Right cardiac atrium (tissue), 5 donors: ENCODE measurements at regions not wholly inside any gene's neighbourhood (a gene's known extent, or its start where the extent isn't known, plus 50 kb on each side); places are given as distances from the start of the nearest gene placed in this dataset.
"Not testable (repeated sequence)": the region's sequence is repeated elsewhere in the genome, so short reads cannot be mapped to it uniquely, and the experiment has no call there.

Source experiments
- ATAC-seq, 2 donors: fragments of 200-7000 bp; cut with Tn5 transposase; one replicate each; pipeline versions ENCODE4 v1.8.0 to v1.9.1; 2020; ENCODE audit warnings: moderate library complexity in 2 of 2, mild to moderate bottlenecking in 1 of 2
- DNase-seq, 3 donors: peaks; one replicate each; pipeline ENCODE4 v3.0.0-alpha.2; 2020
- H3K27ac ChIP-seq: one replicate; pipeline ENCODE4 v1.5.1; 2013; ENCODE audit warnings: mild to moderate bottlenecking, low read length, control low read depth, moderate library complexity
- H3K27me3 ChIP-seq: one replicate; pipeline ENCODE4 v1.6.1; 2013; ENCODE audit not compliant: control insufficient read depth, insufficient read depth
- H3K4me1 ChIP-seq: one replicate; pipeline ENCODE4 v1.6.1; 2013; ENCODE audit warnings: low read length; ENCODE audit not compliant: control insufficient read depth, insufficient read depth
- H3K4me3 ChIP-seq: one replicate; pipeline ENCODE4 v1.5.1; 2013; ENCODE audit warnings: low read length, control low read depth
- H3K9me3 ChIP-seq: one replicate; pipeline ENCODE4 v1.6.1; 2013; ENCODE audit warnings: low read length; ENCODE audit not compliant: control insufficient read depth
- WGBS: extraction: QIAGEN DNeasy Blood & Tissue Kit; methylation state at CpG from one replicate; pipeline ENCODE4 v1.1.7; 2013; 5-methylcytosine and 5-hydroxymethylcytosine counted together
- intact Hi-C, 4 donors: fragments of 100-400 bp; cut with DNase I; formaldehyde crosslinking; loops; one replicate each; pipeline versions ENCODE4 v1.11.0 to v1.14.0; 2022 to 2023
- donor health status: healthy with polysubstance abuse.
- donor health status: DM: no; HTN: yes; CAD: no.
- donor health status: DM: no; HTN: no; CAD: no.
- donor health status: DM: no; HTN: yes; CAD: no; lungs with severe emphysema.
- donor health status: DM: yes; HTN: yes; CAD: no.

DNA sequence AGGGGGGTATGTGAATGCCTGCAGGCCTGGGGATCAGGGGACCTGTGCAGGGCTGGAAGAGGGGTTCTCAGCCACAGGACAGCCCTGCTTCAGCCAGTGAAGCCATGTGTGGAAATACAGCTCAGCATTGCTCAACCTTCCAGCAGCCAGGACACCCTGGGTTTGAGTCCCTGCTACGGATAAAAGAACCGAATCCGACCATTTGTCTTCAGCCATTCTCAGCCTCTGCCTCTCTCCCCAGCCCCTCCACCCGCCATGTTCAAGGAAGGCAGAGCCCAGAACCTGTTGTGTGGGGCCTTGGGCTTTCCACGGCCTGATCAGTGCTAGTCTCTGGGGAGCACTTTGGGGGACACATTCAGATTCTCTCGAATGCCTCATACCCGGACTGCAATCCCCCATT, 337.5 kb downstream of the PREX1 start:
- DNase-seq = not testable (repeated sequence)

DNA sequence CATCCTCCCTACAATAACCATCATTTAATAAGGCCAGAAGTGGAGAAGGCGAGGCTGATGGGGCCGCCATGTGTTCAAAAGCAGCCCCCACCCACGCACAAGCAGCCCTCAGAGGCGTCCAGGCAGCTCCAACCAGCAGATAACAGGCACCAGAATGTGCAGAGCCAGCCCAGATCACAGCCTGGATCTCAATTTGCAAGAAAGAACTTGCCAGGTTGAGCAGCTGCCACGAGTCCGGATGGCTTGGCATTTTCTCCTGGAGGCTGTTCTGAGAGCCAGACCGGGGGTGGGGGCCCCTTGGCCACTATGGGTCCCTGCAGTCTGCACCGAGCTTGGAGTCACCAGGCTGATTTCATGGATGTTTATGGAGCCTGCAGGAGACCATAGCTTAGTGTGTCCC, 338.1 kb downstream of the PREX1 start:
- no peak overlapping the region for H3K4me3 ChIP-seq
- intact Hi-C loops = no loop called here
- no peaks in the 10 kb centered on the region for H3K4me1 ChIP-seq
- H3K9me3 ChIP-seq = no peaks in the 10 kb centered on the region
- WGBS = 39% methylated on average over 8 of the region's 8 CpGs
- no peaks in the 10 kb centered on the region for H3K27me3 ChIP-seq
- no peak for DNase-seq
- no peak for ATAC-seq
- no peak overlapping the region for H3K27ac ChIP-seq

More for the DNA sequence above, 337.5 kb downstream of the PREX1 start:
- H3K9me3 ChIP-seq, ATAC-seq, H3K27ac ChIP-seq, intact Hi-C loops, H3K27me3 ChIP-seq, H3K4me3 ChIP-seq, H3K4me1 ChIP-seq: not testable (repeated sequence)
- WGBS = 67% methylated on average over 7 of the region's 7 CpGs

DNA sequence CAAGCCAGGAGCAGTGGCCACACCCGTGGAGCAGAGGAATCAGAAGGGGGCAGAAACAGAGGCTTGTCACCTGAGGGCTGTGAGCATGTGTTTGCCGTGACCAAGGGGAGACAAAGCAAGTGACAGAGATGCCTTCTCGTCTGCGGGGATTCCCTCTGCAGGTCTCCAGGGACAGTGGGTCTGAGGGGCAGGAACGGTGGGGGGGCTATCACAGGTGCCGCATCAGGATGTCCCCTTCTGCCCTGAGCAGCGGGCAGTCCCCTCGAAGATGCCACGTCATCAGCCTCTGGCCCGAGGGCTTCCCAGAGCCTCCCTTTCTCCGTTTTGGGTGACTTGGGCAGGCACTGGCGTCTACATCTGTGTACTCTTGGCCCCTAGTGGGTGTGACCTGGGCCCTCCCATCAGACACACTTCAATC, 338.7 kb downstream of the PREX1 start:
- H3K27ac ChIP-seq = no peak overlapping the region
- no peaks in the 10 kb centered on the region for H3K27me3 ChIP-seq
- 81% methylated on average over 12 of the region's 12 CpGs for WGBS
- H3K4me1 ChIP-seq = no peaks in the 10 kb centered on the region
- ATAC-seq = no peak
- DNase-seq = no peak
- intact Hi-C loops = no loop called here
- no peaks in the 10 kb centered on the region for H3K9me3 ChIP-seq
- no peak overlapping the region for H3K4me3 ChIP-seq

DNA sequence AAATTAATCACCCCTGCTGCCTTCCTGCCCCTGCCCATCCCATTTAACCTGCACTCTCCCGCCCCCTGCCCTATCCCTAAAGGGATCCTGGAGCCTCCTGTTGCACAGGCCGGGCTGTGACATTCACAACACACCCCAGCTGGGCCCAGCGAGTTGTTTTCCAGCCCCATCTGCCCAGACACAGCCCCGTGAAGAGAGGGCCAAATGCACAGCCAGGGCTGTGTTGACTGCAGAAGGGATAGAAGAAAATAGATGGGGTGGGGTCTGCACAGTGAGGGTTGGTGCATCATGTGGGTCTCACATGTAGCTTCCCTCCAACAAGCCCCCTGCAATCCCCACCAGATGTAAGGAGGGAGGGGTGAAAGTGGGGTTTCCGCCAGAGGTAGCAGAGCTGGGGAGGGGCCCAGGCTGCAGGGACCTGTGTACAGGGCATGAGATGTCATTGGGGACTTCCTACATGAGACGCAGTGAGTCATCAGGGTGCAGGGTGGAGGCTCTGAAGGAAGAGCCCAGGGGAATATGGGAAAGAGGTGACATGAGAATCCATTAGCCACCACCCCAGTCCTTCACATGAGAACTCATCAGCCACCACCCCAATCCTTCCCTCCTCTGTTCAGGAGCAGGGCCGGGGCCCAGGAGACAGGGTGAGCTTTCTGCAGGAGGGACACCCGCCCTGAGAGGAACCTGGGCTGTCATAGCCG, 339.3 kb downstream of the PREX1 start:
- H3K27me3 ChIP-seq, intact Hi-C loops: not testable (repeated sequence)
- WGBS = 72% methylated on average over 9 of the region's 9 CpGs

DNA sequence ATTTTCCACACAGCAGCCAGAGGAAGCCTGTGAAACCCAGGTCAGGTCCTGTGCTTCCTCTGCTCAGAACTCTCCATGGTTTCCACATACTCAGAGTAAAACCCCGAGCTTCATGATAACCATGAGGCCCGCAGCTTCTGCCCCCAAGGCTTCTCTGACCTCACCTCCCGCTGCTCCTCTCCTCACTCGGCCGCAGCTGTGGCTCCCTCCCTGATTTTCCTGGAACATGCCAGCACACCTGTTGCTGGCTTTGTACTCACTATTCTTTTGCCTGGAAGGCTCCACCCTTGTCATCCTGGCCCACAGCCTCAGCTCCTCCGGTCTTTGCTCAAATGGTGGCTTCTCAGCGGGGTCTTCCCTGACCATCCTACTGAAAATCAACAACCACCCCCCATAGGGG, 341.7 kb downstream of the PREX1 start:
- no peaks in the 10 kb centered on the region for H3K4me1 ChIP-seq
- no peaks in the 10 kb centered on the region for H3K27me3 ChIP-seq
- no peak overlapping the region for H3K27ac ChIP-seq
- H3K9me3 ChIP-seq = no peaks in the 10 kb centered on the region
- H3K4me3 ChIP-seq = no peak overlapping the region
- DNase-seq = no peak
- intact Hi-C loops = no loop called here
- 68% methylated on average over 7 of the region's 7 CpGs for WGBS
- ATAC-seq = no peak

More for the DNA sequence above, 339.3 kb downstream of the PREX1 start:
- not testable (repeated sequence) for H3K27ac ChIP-seq, H3K9me3 ChIP-seq, ATAC-seq, H3K4me1 ChIP-seq, DNase-seq, H3K4me3 ChIP-seq

DNA sequence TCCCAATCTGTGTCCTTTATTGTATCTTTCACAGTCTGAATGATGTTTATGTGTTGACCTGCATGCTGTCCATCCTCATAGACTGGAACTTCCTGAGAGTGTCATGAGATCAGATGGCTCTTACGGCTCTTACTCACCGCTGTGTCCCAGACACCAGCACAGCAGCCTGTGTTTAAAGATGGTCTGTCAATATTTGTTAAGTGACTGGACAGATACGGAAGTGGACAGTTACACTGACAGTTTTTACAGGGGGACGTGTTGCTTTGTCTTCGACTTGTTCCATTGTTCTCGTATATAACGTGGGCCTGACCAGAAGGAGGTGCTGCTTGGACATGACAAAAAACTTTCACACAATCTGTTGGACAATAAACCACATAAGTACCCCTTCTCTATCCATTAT, 342.6 kb downstream of the PREX1 start:
- DNase-seq, H3K4me3 ChIP-seq, intact Hi-C loops, H3K27ac ChIP-seq, H3K4me1 ChIP-seq, H3K27me3 ChIP-seq, ATAC-seq, H3K9me3 ChIP-seq: not testable (repeated sequence)
- WGBS = 72% methylated on average over 7 of the region's 7 CpGs

DNA sequence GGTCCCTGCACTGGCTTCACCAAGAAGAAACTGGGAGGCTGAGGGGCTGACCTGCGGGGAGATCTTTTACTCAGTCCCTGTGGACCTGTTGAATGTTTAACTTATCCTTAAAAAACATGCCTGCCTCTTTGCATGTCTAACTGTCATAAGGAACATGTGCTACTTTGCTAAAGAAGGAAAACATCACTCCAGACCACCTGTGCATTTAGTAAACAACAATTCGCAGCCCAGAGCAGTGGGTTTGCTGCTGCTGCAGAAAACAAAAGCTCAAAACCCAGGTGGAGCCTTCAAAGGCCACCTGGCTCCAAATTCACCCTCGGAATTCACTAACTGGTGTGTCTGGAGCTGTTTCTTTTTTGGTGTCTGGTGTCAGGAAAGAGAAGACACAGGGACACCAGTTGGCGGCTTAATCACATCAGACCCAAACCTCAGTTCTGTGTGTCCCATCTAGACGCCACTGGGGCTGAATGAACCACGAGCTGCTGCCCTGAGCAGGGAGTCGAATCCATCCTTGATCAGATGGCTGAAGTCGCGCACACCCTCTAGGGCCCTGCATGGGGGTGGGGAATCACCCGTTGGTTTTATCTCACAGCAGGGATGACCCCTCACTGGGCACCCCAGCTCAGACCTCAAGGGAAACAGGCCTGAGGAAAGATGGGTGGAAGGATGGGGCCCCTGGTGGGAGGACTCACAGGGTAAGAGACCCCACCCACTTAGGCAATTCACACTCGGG, 344.3 kb downstream of the PREX1 start:
- no peaks in the 10 kb centered on the region for H3K27me3 ChIP-seq
- 71% methylated on average over 11 of the region's 11 CpGs for WGBS
- no peak for ATAC-seq

DNA sequence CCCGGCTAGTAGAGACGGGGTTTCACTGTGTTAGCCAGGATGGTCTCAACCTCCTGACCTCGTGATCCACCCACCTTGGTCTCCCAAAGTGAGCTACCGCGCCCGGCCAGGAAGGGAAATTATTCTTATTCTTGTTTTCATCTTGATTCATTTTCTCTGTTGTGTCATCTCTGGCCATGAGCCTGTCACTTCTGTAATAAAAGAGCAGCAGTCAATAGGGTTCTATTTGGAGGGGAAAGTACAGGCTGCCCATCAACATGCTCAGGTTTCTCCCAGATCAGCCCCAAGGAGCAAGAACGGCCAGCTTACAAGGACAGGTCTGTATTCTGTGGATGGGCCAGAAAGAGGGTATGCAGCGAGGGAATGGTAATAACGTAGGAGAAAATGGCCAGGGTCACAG, 345.0 kb downstream of the PREX1 start:
- H3K4me3 ChIP-seq = no peak overlapping the region
- ATAC-seq = no peak
- no peak overlapping the region for H3K27ac ChIP-seq
- H3K9me3 ChIP-seq = no peaks in the 10 kb centered on the region
- no peaks in the 10 kb centered on the region for H3K4me1 ChIP-seq
- WGBS = 88% methylated on average over 9 of the region's 9 CpGs
- intact Hi-C loops = no loop called here
- no peaks in the 10 kb centered on the region for H3K27me3 ChIP-seq
- no peak for DNase-seq

More for the DNA sequence above, 344.3 kb downstream of the PREX1 start:
- no peak for DNase-seq
- Histone ChIP-seq H3K9me3 (no peaks in the 10 kb centered on the region), H3K27ac (no peak overlapping the region), H3K4me1 (no peaks in the 10 kb centered on the region), H3K4me3 (no peak overlapping the region)
- intact Hi-C loops = no loop called here

DNA sequence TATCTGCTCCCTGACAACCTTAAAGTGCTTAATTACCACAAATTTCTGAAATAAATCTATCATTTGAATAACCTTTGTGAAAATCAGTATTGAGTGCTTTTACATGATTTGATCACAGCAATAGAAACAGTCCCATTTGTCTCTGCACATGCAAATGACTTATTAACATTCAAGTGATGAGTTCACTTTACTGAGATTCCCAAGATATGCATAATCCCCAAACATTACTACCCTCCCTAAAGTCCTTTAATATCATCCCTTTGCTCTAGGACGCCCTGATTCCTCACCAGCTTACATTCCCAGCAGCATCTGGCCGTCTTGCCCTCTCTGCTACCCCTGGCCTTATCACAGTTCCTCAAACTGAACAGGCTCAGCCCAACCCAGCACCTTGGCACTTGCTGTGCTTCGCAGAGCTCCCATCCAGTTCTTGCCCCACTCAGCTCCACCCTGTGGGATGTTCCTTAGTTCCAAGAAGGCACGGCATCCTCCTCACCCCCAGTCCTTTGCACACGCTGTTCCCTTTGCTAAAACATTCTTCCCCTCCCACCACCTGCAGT, 347.5 kb downstream of the PREX1 start:
- Histone ChIP-seq H3K27me3 (no peaks in the 10 kb centered on the region), H3K27ac (no peak overlapping the region), H3K4me1 (no peaks in the 10 kb centered on the region), H3K9me3 (no peaks in the 10 kb centered on the region), H3K4me3 (no peak overlapping the region)
- intact Hi-C loops = no loop called here
- 63% methylated on average over 5 of the region's 5 CpGs for whole genome bisulfite sequencing
- ATAC-seq (no peak), DNase-seq (no peak)

DNA sequence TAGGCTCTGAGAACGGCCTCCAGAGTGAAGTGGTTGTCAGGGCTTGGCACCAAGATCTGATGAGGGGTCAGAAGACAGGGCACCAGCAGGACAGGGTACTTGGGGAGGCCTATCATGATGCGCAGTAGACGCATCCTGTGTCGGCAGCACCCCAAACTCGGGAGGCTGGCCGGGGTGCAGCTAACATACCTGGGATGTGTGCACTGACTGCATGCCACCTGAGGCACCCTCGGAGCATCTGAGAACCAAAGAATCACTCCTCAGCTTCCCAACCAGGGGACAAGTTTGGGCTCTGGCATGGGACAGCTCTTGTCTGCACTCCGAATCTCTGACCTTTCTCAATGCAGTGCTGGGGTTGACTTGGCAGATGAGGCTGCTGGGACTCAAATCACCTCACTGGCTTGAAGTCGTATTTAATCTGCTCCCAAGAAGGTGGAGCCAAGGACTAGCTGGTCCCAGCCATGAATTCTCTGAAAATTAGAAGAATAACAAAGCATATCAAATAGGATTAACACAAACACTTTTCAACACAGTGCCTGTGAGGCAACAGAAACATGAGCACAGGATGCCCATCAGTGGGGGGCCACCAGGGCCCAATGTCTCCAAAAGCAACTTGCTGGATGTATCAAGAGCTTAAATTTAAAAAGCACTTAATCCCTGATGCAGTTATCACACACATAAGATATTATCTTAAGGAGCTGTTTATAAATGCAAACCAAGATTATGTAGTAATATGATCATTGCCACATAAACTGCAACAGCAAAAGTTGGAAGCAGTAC, 348.8 kb downstream of the PREX1 start:
- H3K4me1 ChIP-seq = no peaks in the 10 kb centered on the region
- DNase-seq (no peak), ATAC-seq (no peak)
- H3K27me3 ChIP-seq = no peaks in the 10 kb centered on the region
- 82% methylated on average over 9 of the region's 9 CpGs for WGBS
- no peak overlapping the region for H3K4me3 ChIP-seq
- intact Hi-C loops = no loop called here
- H3K27ac ChIP-seq = no peak overlapping the region
- H3K9me3 ChIP-seq = no peaks in the 10 kb centered on the region

DNA sequence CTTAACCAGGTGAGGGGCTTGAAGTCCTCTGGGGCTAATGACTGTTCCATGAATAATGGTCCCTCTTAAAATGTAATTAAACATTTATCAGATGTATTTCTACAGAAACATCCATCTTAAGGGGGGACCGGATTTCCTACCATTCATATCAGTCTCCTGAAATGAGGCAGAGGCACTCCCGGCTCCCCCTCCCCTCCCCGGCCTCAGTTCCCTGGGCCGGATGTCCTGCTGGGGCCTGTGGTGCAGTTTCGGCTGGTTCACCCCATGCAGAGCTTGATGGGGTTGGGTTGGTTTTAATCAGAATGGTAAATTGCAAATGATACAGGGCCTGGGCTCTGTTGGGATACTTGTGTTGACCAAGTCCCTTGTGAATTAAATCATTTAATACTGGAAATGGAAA, 349.4 kb downstream of the PREX1 start:
- H3K4me3 ChIP-seq = no peak overlapping the region
- 44% methylated on average over 5 of the region's 5 CpGs for WGBS
- no peaks in the 10 kb centered on the region for H3K27me3 ChIP-seq
- intact Hi-C loops = no loop called here
- H3K27ac ChIP-seq = no peak overlapping the region
- no peak for ATAC-seq
- no peak for DNase-seq
- H3K9me3 ChIP-seq = no peaks in the 10 kb centered on the region
- no peaks in the 10 kb centered on the region for H3K4me1 ChIP-seq
